Body of pancreas (tissue), 4 donors: ENCODE measurements at regions not wholly inside any gene's neighbourhood (a gene's known extent, or its start where the extent isn't known, plus 50 kb on each side); places are given as distances from the start of the nearest gene placed in this dataset.

ENCODE experiments used
- POLR2A ChIP-seq, 3 donors: fragments of 450-650 bp; IDR thresholded peaks; one replicate each; pipeline ENCODE4 v1.6.1; 2016; ENCODE audit warnings: antibody characterized with exemption in 3 of 3, mild to moderate bottlenecking in 2 of 3
- TF ChIP-seq, protein P1 (sequence below), 7 experiments: fragments of 450-650 bp in 4 of 7; fragments of 200-600 bp in 3 of 7; sonication (generic) in 3 of 7; IDR thresholded peaks; one replicate each; pipeline ENCODE4 v1.5.1; 2016 to 2019; ENCODE audit warnings: antibody characterized with exemption in 7 of 7

DNA sequence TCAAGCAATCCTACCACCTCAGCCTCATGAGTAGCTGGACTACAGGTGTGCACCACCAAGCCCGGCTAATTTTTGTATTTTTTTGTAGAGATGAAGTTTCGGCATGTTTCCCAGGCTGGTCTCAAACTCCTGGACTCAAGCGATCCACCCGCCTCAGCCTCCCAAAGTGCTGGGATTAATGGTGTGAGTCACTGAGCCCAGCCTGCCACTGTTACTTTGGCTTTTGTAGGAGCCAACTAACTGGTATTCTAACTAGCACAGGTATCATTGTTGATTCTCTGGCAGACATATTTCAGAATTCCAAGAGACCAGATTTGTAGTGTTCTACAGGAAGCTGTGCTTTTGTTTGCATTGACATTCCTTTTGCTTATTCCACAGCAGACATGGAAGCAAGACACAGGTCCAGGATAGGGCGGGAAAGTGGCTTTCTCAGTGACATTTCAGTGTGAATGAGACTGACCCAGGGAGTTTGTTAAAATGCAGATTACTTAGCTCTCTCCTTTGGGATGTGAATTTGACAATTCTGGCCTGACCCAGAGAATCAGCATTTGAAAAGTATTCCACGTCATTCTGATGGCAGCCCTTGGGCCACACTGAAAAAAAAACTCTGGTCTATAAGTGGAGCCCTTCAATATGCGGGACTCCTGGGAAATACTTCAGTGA is 52.2 kb upstream of the PAX6 start:
- no peak for TF ChIP-seq POLR2A (IDR thresholded peaks at IDR 0.05)
- TF ChIP-seq, protein P1, sequence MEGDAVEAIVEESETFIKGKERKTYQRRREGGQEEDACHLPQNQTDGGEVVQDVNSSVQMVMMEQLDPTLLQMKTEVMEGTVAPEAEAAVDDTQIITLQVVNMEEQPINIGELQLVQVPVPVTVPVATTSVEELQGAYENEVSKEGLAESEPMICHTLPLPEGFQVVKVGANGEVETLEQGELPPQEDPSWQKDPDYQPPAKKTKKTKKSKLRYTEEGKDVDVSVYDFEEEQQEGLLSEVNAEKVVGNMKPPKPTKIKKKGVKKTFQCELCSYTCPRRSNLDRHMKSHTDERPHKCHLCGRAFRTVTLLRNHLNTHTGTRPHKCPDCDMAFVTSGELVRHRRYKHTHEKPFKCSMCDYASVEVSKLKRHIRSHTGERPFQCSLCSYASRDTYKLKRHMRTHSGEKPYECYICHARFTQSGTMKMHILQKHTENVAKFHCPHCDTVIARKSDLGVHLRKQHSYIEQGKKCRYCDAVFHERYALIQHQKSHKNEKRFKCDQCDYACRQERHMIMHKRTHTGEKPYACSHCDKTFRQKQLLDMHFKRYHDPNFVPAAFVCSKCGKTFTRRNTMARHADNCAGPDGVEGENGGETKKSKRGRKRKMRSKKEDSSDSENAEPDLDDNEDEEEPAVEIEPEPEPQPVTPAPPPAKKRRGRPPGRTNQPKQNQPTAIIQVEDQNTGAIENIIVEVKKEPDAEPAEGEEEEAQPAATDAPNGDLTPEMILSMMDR (IDR thresholded peaks at IDR 0.05): no peak
